ENCODE measurements at regions not wholly inside any gene's neighbourhood (a gene's known extent, or its start where the extent isn't known, plus 50 kb on each side); places are given as distances from the start of the nearest gene placed in this dataset.
"Not testable (repeated sequence)": the region's sequence is repeated elsewhere in the genome, so short reads cannot be mapped to it uniquely, and the experiment has no call there.

GRCh38 chr1:198850966-198851365 is 212.1 kb downstream of the PTPRC start:
- TF ChIP-seq ZFP3 (CRISPR knock-in tag; IDR thresholded peaks at IDR 0.05); ZC3H10 (CRISPR knock-in tag; IDR thresholded peaks at IDR 0.05); PPARA (CRISPR knock-in tag; IDR thresholded peaks at IDR 0.05; ENCODE audit: borderline replicate concordance): not testable (repeated sequence)
